SU-DHL-6 (cell line): ENCODE measurements at regions not wholly inside any gene's neighbourhood (a gene's known extent, or its start where the extent isn't known, plus 50 kb on each side); places are given as distances from the start of the nearest gene placed in this dataset.

ENCODE experiments used
- H2AFZ ChIP-seq: fragments of 200-600 bp; sonication (generic); 2 replicates; pipeline ENCODE4 v1.6.1; 2014; ENCODE audit warnings: low read depth, mild to moderate bottlenecking, moderate library complexity, mixed read lengths, antibody characterized with exemption, low read length; ENCODE audit not compliant: severe bottlenecking
- H3F3A ChIP-seq: fragments of 200-600 bp; shearing (Covaris generic); 2 replicates; pipeline ENCODE4 v1.6.0; 2016; ENCODE audit warnings: antibody characterized with exemption, mild to moderate bottlenecking; ENCODE audit not compliant: insufficient read depth
- H3K27ac ChIP-seq: fragments of 200-600 bp; sonication (generic); 2 replicates; pipeline ENCODE4 v1.5.1; 2016; ENCODE audit warnings: low read depth, mild to moderate bottlenecking, low read length, moderate library complexity, mixed read lengths
- H3K27me3 ChIP-seq: fragments of 200-600 bp; sonication (generic), shearing (Covaris generic); 2 replicates; pipeline ENCODE4 v1.6.0; 2014; ENCODE audit warnings: mild to moderate bottlenecking, low read length
- H3K36me3 ChIP-seq: fragments of 200-600 bp; sonication (generic); 2 replicates; pipeline ENCODE4 v1.6.1; 2014; ENCODE audit warnings: mild to moderate bottlenecking, low read length, mixed read lengths
- H3K4me2 ChIP-seq: fragments of 300-600, 200-600 bp; shearing (Covaris generic), sonication (generic); 2 replicates; pipeline ENCODE4 v1.6.0; 2014; ENCODE audit warnings: low read length, low read depth, mild to moderate bottlenecking; ENCODE audit not compliant: poor library complexity, severe bottlenecking
- H3K4me3 ChIP-seq: fragments of 200-600 bp; sonication (generic); 2 replicates; pipeline ENCODE4 v1.5.1; 2014; ENCODE audit warnings: antibody characterized with exemption, low read length, mild to moderate bottlenecking, mixed read lengths; ENCODE audit not compliant: insufficient read depth, poor library complexity, severe bottlenecking
- H3K79me2 ChIP-seq: fragments of 200-600 bp; sonication (generic); 2 replicates; pipeline ENCODE4 v1.6.1; 2014; ENCODE audit warnings: mild to moderate bottlenecking, low read length, moderate library complexity; ENCODE audit not compliant: insufficient read depth
- H3K9ac ChIP-seq: fragments of 200-600 bp; sonication (generic); 2 replicates; pipeline ENCODE4 v1.7.0; 2014; ENCODE audit warnings: mild to moderate bottlenecking, low read length
- H3K9me2 ChIP-seq: fragments of 200-600 bp; sonication (generic); replicated peaks from 2 replicates; pipeline ENCODE4 v1.6.1; 2014; ENCODE audit warnings: low read length; ENCODE audit not compliant: insufficient read depth
- H3K9me3 ChIP-seq: fragments of 200-600 bp; sonication (generic); 2 replicates; pipeline ENCODE4 v1.6.1; 2014; ENCODE audit warnings: low read length, mixed read lengths; ENCODE audit not compliant: insufficient read depth
- H4K20me1 ChIP-seq: fragments of 200-600 bp; sonication (generic); 2 replicates; pipeline ENCODE4 v1.6.1; 2014; ENCODE audit warnings: low read depth, mild to moderate bottlenecking, antibody characterized with exemption, low read length, moderate library complexity, mixed read lengths
- CTCF ChIP-seq: fragments of 200-600 bp; sonication (generic); IDR thresholded peaks from one replicate; pipeline ENCODE4 v1.5.1; 2017; ENCODE audit warnings: antibody characterized with exemption, mild to moderate bottlenecking, low read length, moderate library complexity; ENCODE audit not compliant: insufficient read depth, poor library complexity, severe bottlenecking
- EZH2phosphoT487 ChIP-seq: fragments of 200-600 bp; sonication (generic), shearing (Covaris generic); conservative IDR thresholded peaks from 2 replicates; pipeline ENCODE4 v1.6.1; 2018; ENCODE audit warnings: mild to moderate bottlenecking, antibody characterized with exemption, low read length, moderate library complexity, mixed read lengths

- Histone ChIP-seq H3F3A (no peaks in the 10 kb centered on the region), H3K27ac (no peak overlapping the region), H3K9me3 (no peaks in the 10 kb centered on the region), H2AFZ (no peak overlapping the region), H3K27me3 (no peaks in the 10 kb centered on the region), H4K20me1 (no peaks in the 10 kb centered on the region), H3K4me3 (no peak overlapping the region), H3K36me3 (no peaks in the 10 kb centered on the region), H3K9ac (no peak overlapping the region), H3K4me2 (no peak overlapping the region), H3K79me2 (no peaks in the 10 kb centered on the region), H3K9me2 (no peaks in the 10 kb centered on the region)
- TF ChIP-seq CTCF (no peak), EZH2phosphoT487 (no peak)
Measured at GRCh38 chr2:49459314-49459993, 305.1 kb upstream of the FSHR start.

- H3K4me2 ChIP-seq = no peak overlapping the region
- H2AFZ ChIP-seq = no peak overlapping the region
- H4K20me1 ChIP-seq = no peaks in the 10 kb centered on the region
- H3K9ac ChIP-seq = no peak overlapping the region
- no peaks in the 10 kb centered on the region for H3K36me3 ChIP-seq
- no peak overlapping the region for H3K27ac ChIP-seq
- H3K27me3 ChIP-seq = no peaks in the 10 kb centered on the region
- TF ChIP-seq CTCF = no peak
- TF ChIP-seq EZH2phosphoT487 = no peak
- H3K9me2 ChIP-seq = no peaks in the 10 kb centered on the region
- H3K9me3 ChIP-seq = no peaks in the 10 kb centered on the region
- H3K4me3 ChIP-seq = no peak overlapping the region
- H3K79me2 ChIP-seq = no peaks in the 10 kb centered on the region
- no peaks in the 10 kb centered on the region for H3F3A ChIP-seq
Measured at GRCh38 chr2:49444005-49444404, 289.7 kb upstream of the FSHR start.

GRCh38 chr2:49426996-49427395 is 272.7 kb upstream of the FSHR start:
- H4K20me1 ChIP-seq = no peaks in the 10 kb centered on the region
- no peaks in the 10 kb centered on the region for H3K9me3 ChIP-seq
- no peaks in the 10 kb centered on the region for H3K36me3 ChIP-seq
- no peaks in the 10 kb centered on the region for H3K27me3 ChIP-seq
- H3K4me3 ChIP-seq = no peak overlapping the region
- no peak overlapping the region for H2AFZ ChIP-seq
- no peaks in the 10 kb centered on the region; the same call in 1 of the 2 replicates for H3K9me2 ChIP-seq
- H3K4me2 ChIP-seq = no peak overlapping the region
- no peak overlapping the region for H3K27ac ChIP-seq
- no peak overlapping the region for H3K9ac ChIP-seq
- no peaks in the 10 kb centered on the region for H3K79me2 ChIP-seq
- no peaks in the 10 kb centered on the region for H3F3A ChIP-seq
- TF ChIP-seq EZH2phosphoT487 (no peak), CTCF (no peak)
